GM12865 (cell line): ENCODE measurements at regions not wholly inside any gene's neighbourhood (a gene's known extent, or its start where the extent isn't known, plus 50 kb on each side); places are given as distances from the start of the nearest gene placed in this dataset.

ENCODE experiments used
- DNase-seq: peaks from one replicate; pipeline ENCODE4 v3.0.0; 2010; ENCODE audit warnings: low read depth
- H3K4me3 ChIP-seq: 2 replicates; pipeline ENCODE4 v1.5.1; 2011; ENCODE audit warnings: mild to moderate bottlenecking, low read depth, low read length, control low read depth
- TF ChIP-seq, protein P1 (sequence below): IDR thresholded peaks from 2 replicates; pipeline ENCODE4 v1.5.1; 2011; ENCODE audit warnings: low read length, control low read depth, low read depth, inconsistent platforms; ENCODE audit not compliant: insufficient read depth; ENCODE audit errors: missing control alignments

- H3K4me3 ChIP-seq: no peak overlapping the region
- TF ChIP-seq, protein P1, sequence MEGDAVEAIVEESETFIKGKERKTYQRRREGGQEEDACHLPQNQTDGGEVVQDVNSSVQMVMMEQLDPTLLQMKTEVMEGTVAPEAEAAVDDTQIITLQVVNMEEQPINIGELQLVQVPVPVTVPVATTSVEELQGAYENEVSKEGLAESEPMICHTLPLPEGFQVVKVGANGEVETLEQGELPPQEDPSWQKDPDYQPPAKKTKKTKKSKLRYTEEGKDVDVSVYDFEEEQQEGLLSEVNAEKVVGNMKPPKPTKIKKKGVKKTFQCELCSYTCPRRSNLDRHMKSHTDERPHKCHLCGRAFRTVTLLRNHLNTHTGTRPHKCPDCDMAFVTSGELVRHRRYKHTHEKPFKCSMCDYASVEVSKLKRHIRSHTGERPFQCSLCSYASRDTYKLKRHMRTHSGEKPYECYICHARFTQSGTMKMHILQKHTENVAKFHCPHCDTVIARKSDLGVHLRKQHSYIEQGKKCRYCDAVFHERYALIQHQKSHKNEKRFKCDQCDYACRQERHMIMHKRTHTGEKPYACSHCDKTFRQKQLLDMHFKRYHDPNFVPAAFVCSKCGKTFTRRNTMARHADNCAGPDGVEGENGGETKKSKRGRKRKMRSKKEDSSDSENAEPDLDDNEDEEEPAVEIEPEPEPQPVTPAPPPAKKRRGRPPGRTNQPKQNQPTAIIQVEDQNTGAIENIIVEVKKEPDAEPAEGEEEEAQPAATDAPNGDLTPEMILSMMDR: no peak
- no peak for DNase-seq
These were observed 52.6 kb upstream of the SESN3 start for GRCh38 chr11:95283650-95284049.

GRCh38 chr11:95283146-95283545 is 52.1 kb upstream of the SESN3 start:
- H3K4me3 ChIP-seq: no peak overlapping the region
- TF ChIP-seq, protein P1: no peak
- no peak for DNase-seq

GRCh38 chr11:95282291-95282751 is 51.3 kb upstream of the SESN3 start:
- H3K4me3 ChIP-seq: no peak overlapping the region
- DNase-seq: no peak
- TF ChIP-seq, protein P1: no peak
